NCI-H2196 treated with DMSO at 0.1 percent for 48 hours (cell line): ENCODE measurements at regions not wholly inside any gene's neighbourhood (a gene's known extent, or its start where the extent isn't known, plus 50 kb on each side); places are given as distances from the start of the nearest gene placed in this dataset.
"Not testable (repeated sequence)": the region's sequence is repeated elsewhere in the genome, so short reads cannot be mapped to it uniquely, and the experiment has no call there.

Experiments used
- DNase-seq: peaks from one replicate; lab custom pipeline; 2025; ENCODE audit not compliant: unreplicated experiment; lab: John Stamatoyannopoulos, UW

DNA sequence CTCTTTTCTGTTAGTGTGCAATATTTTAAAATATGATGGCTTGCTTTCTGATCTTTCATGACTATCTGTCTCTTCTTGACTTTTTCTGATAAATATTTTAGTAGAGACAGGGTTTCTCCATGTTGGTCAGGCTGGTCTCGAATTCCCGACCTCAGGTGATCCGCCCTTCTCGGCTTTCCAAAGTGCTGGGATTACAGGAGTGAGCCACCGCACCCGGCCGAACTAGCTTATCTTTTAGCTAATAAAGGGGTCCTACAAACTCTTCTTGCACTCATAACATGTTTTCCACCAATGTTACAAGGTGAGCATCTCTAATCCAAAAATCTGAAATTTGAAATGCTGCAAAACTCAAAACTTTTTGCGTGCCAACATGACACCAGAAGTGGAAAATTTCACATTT is 535.2 kb upstream of the PCDH20 start:
- DNase-seq, result no peak

DNA sequence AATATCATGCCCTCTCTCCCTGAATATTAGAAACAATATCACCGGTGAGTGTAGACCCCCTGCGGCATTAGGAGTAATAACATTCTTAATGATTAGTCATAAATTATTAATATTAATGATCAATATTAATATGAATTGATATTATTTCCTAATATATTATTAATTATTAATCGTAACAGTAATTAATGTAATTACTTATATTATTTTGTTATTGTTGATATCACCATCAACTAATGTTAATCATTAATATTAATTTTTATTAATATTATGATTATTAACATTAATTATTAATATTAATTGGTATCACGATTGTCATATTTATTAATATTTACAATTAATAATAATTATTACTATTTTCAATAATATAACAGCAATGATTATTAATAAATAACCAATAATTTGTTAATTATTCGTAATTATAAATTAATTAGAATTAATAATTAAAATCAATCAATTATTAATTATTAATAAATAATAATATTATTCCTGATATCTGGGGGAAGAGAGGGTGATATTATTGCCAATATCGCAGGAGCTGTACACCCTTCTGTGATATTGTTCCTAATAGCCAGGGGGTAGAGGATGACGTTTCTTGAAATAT is 528.8 kb upstream of the PCDH20 start:
- no peak for DNase-seq

DNA sequence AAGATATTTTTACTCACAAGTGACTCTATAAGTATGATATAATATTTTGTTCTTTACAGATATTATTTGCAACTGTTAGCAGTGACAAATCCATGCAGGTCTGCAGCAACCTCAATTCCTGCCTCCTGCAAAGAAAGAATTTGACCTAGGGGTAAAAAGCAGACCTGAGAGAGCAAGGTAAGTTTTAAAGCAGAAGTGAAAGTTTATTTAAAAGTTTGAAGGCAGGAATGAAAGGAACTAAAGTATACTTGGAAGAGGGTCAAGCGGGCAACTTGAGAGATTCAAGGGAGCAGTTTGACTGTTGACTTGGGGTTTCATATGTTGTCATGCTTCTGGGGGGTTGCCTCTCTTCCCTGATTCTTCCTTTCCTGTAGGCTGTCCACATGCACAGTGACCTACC is 520.1 kb upstream of the PCDH20 start:
- no peak for DNase-seq

DNA sequence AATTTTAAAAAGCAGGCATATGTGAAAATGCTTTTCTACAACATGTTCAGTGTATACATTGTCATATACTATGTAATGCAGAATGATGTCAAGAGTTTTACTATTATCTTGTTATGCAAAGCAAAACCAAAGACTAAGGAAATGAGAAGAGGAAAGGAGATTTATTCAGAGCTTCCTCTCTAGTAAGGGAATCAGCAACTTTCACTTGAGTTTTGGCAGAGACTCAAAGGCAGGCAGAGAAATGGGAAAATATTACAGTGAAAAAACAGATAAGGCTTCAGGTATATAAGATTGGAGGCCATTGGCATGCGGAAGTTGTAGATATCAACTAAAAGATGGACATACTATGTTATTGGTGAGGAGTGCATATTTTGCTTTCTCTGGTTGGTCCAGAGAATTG is 512.0 kb upstream of the PCDH20 start:
- no peak for DNase-seq

DNA sequence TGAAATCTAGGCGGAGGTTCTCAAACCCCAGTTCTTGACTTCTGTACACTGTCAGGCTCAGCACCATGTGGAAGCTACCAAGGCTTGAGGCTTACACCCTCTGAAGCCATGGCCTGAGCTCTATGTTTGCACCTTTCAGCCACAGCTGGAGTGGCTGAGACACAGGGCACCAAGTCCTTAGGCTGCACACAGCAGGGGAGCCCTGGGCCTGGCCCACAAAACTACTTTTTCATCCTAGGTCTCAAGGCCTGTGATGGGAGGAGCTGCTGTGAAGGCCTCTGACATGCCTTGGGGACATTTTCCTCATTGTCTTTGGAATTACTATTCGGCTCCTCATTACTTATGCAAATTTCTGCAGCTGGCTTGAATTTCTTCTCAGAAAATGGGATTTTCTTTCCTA is 503.2 kb upstream of the PCDH20 start:
- no peak for DNase-seq

DNA sequence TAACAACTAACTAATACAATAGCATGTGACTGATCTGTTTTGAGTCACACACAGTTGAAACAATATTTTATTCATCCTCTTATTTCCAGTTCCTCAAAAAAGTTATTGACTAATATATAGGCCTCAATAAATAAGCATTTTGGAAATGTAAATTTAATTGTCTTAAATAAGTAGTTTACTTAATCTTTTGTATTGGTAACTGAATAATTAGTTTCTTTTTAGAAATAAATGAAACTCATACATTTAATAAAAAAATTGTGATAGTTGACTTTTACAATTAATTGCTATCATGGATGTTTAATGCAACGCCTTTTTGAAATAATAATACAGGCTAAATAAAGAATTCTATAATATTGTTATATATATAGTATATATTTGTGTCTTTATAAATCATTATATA is 500.8 kb upstream of the PCDH20 start:
- DNase-seq, result no peak

DNA sequence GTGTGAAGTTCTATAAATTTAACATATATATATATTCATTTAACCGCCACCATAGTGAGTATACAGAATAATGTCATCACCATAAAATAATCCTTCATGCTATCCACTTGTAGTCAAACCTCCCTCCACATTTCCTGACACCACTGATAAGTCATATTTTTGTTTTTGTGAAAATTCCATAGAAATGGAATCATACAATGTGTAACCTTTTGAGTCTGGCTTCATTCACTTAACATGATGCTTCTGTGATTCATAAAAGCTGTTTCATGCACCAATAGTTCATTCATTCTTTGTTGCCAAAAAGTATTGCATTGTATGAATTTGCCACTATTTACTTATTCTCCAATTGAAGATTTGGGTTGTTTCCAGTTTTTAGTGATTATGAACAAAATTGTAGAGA is 497.5 kb upstream of the PCDH20 start:
- no peak for DNase-seq

DNA sequence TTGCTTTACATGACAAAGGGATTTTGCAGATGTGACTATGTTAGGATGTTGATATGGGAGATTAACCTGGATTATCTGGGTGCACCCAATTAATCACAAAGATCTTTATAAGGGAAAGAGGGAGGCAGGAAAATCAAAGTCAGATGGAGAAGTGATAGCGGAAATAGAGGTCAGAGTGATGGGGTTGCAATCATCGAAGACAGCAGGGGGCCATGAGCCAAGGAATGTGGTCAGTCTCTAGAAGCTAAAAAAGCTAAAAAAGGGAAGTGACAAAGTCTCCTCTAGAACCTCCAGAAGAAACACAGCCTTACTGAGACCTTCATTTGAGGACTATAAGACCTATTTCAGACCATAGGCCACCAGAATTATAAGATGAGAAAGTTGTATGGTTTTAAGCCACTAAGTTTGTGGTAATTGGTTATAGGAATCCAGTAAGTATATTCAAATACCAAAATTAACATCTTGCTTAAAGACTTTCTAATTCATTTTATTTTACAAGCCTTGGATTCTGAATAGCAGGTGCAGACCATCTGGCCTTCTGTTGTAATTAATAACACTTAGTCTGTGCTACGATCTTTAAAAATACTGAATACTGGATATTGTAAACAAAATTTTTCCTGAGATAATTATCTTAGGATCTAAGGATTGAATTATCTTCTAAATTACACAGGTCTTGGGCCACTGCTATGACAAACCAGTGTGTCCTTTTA is 493.4 kb upstream of the PCDH20 start:
- DNase-seq, result no peak

DNA sequence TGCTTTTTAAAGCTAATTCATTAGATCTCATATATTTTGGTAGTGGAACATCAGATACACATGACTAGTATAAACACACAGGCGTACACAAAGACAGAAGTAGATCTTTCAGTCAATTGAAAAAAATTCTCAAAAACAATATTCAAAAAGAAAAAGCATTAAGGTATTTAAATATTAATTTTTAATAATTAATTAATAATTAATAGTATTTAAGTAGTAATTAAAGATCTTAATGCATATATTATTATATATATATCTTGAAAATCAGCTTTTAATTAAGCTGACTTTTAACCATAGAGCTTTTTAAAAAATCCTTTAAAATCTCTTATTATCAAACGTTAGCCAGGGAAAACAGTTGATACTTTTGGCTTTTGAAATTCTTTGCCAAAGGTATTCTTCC is 489.4 kb upstream of the PCDH20 start:
- no peak for DNase-seq

DNA sequence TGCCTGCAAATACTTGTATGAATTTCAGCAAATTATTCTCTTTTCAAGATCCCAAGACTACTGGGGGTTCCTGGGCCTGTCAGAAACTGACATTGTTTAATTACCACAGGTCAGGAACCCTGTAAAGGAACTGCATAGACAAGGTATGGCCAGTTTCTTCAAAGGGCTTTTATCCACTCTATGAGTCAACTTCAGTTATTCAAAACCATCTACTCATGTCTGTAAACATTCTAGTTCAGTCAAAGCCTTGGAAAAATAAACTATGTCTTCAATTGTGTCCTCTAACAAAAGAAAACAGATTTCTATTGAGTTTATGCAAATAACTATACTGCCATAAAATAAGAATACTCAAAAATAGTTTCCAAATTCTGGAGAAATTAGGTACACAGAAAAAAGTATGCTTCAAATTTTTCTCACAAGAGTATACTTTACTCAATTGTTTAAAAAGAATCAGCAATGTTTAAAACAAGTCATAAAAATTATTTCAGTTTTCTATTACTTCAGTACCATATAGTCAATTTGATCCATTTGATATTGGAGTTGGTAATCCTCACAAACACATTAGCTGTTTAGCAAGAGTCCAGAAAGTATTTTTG is 486.4 kb upstream of the PCDH20 start:
- DNase-seq, result no peak

DNA sequence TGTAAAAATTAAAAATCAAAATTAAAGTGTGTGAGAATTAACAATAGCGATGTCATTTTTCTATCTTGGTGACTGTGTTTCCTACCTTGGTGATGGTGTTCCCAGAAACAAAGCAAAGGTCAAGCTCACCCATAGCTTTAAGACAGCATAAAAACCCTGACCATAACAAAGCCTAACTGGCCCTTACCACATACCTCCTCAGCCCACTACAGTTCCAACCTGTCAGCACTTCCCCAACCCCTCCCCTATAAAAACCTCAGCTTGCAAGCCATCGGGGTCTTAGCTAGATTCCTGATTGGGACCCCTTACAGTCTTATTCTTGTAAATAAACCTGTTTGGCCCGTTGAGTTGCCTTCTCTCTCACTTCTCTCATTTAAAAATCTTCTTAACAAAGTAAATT is 484.4 kb upstream of the PCDH20 start:
- no peak for DNase-seq

DNA sequence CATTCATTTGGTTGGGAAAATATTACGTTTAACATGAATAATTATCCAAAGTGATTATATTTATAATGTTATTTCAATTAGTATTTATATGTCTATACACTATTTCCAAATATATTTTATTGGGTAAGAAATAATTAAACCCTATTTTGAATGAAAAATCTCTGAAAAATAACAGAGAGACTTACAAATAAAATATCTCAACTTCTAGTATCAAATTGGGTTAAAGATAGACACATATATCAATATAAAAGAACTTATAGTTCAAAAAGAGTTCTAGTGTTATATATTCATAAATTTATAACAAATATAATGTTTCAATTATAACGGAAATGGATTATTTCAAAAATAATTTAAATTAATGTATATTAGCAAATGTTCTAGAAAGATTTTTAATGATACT is 482.6 kb upstream of the PCDH20 start:
- DNase-seq, result no peak

DNA sequence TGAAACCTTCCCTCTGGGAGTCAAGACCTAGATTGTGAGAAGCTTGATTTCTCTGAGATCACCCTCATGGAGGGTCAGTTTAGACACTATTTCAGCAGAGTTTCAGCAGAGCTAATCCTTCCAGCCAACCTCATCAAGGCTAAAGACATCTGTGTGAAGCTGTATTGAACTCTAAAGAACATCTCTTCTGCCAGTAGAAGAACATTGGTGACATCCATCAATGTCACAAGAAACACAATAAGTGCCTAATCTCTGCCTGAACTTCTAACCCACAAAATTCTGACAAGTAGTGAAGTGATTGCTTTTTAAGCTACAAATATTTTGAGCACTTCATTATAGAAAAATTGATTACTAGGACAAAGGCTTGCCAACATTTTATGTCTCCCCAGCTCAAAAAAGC is 475.8 kb upstream of the PCDH20 start:
- no peak for DNase-seq

DNA sequence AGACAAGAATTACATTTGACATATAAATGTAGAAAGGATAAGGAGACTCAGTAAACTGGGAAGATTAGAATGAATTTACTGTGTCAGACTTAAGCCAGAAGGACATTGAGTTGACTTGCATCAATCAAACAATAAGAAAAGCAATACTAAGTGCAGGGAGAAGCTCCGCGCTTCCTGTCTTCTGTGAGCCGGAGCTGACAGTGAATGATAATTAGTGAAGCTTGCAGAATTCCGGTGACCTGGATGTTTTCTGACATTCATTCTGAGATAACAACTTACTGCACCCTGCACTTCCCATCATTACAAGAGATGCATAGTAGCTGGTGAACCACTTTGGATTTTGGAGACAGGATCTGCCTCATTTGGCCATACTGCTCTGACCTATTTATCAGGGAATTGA is 469.2 kb upstream of the PCDH20 start:
- no peak for DNase-seq

DNA sequence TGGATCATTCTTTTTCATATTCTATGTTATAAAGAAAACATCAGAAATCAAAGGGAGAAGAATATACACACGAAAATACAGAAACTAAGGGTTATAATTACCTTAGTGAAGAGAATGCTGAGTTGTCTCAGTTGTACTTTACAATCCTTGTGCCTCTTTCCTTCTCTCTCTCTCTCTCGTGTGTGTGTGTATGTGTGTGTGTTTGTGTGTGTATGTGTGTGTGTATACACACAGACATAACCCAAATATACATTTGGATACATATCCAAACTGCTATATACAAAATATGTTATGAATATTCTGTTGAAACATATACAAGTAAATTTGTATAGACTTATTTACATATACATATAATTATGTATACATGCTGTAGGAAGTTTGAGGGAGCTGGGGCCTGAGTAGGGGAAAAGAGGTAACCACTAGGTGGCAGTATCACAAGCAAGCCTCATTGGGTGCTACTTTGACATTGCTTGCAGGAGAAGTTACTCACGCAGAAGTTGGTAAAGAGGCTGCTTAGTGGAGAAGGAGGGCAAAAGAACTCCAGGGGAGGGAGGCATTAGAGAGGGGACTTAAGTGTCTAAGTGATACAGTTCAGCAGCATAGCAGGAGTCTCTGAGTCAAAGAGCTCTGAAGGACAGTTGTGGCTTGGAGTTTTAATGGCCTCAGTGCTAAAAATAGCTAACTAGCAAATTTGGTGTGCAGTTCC is 465.1 kb upstream of the PCDH20 start:
- DNase-seq, result no peak

DNA sequence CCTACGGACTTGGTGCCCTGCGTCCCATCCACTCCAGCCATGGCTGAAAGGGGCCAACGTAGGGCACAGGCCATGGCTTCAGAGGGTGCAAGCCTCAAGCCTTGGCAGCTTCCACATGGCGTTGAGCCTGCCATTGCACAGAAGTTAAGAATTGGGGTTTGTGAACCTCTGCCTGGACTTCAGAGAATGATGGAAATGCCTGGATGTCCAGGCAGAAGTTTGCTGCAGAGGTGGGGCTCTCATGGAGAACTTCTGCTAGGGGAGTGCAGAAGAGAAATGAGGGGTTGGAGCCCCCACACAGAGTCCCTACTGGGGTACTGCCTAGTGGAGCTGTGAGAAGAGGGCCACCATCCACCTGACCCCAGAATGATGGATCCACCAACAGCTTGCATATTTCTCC is 462.9 kb upstream of the PCDH20 start:
- not testable (repeated sequence) for DNase-seq

DNA sequence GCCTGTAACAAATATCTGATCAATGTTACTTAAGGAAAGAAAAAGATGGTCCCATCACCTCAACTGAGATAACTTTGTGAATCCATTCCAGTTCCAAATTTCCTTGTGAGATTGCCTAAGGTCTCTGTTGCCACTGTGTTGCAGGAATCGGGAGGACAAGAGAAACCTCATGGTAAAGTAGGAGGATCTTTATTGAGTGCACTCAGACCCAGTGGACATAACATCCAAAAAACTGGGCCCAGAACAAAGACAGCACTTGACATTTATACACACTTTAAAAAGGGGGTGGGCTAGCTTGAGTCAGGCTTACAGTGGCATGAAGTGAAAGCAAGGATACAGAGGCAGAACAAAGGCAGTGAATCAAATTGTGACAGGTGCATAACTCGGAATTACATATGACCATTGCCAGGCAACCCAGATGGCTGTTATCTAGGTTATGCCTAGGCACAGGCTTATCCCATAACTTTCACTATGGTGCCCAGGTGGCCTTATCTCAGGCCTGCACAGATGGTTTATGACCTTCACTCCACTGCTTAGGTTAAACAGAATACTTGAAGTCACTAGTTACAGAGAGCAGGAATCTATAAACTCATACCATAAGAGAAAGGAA is 459.4 kb upstream of the PCDH20 start:
- DNase-seq, result no peak

DNA sequence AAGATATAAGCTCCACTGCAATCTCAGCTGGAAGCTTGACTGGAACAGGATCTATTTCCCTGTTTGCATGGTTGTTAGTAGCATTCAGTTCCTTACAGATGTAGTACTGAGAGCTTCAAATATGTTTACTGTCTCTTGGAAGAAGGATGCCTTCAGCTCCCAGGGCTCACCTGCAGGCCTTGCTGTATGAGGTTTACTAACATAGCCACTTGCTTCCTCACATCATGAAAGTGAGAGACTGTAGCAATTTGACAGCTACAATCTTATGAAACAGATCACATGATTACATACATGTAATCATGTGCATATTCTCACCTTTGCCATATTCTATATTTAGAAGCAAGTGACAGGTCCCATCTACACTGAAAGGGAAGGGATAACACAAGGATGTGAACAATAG is 458.1 kb upstream of the PCDH20 start:
- DNase-seq, result no peak

DNA sequence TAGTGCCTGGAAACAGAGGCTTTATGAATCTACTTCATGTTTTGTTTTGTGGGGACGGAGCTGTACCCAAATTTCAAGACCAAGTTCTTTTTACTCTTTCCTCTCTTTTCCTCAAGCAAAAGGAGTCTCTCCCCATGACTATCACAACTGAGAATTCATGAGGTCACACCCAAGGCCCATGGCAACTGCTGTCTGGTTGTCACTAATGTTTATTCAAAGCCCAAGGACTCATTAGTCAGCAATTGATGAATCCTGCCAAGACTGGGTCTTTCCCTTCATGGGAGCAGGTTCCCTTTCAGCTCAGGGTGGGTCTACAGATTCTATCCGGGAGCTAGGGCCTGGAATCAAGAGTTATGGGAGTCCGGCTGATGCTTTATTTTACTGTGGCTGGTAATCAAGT is 441.5 kb upstream of the PCDH20 start:
- no peak for DNase-seq

DNA sequence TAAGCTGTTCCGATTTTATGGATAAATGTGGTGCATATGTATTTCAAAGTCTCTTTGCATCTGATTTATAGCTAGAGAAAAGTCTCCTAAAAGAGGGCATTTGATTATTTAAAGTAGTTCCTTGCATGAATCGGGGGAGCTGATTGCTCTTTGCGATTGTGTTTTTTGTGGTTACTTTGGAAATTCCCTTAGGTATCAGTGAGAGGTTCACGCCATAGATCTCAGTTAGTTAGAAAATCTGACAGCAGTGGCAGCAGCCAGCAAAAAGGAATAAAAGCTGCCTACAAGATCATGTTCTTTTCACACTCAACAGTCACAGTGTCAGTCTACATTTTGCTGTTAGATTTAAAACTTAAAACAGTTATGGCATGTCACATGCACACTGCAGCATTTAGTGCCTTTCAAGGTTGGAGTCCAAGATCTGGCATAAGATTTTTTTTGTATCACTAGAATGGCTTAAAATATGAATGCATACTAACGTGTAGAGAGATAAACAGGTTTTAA is 436.5 kb upstream of the PCDH20 start:
- no peak for DNase-seq

DNA sequence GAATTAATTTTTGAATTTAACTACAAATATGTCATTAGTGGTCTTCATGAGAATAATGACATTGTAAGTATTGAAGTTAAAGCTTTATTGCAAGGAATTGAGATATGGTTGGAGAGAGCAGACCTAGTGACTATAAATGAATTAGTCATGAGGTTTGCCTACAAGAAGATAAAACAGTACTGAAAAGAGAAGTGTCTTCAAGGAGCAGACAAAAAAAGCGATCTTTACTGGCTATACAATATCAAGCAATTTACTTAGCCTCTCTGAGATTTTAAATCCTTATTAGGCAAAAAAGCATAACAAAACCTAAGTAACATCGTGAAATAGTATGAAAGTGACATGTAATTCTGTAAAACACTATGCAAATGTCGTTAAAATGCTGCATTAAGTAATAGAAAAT is 435.1 kb upstream of the PCDH20 start:
- no peak for DNase-seq

DNA sequence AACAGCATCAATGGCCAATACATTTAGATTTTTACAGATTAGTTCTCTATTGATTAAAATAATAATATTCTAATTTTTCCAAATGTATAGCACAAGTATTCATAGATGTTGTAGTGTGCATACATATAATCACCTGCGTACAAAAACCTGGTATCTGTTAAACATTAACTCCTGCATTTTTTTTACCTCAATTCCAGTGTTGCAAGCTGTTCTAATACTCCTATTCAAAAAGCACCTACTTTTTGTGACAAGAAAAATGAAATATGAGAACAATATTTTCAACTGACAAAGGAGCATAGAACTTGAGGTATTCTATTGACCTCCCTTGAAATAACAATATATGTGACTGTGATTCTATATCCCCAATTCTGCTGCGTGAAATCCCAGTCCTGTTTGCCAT is 422.9 kb upstream of the PCDH20 start:
- DNase-seq, result no peak
